ENCODE measurements at regions not wholly inside any gene's neighbourhood (a gene's known extent, or its start where the extent isn't known, plus 50 kb on each side); places are given as distances from the start of the nearest gene placed in this dataset.

GRCh38 chr14:44405011-44405486 is 102.0 kb downstream of the FSCB start:
- TF ChIP-seq GATA2 (IDR thresholded peaks at IDR 0.05; ENCODE audit: insufficient read depth, insufficient read length, low read depth, low read length): no peak
- TF ChIP-seq, protein P1, sequence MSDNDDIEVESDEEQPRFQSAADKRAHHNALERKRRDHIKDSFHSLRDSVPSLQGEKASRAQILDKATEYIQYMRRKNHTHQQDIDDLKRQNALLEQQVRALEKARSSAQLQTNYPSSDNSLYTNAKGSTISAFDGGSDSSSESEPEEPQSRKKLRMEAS (IDR thresholded peaks at IDR 0.05; ENCODE audit: insufficient read depth, insufficient read length): no peak
- TF ChIP-seq MYC (IDR thresholded peaks at IDR 0.05; ENCODE audit: low read depth, low read length): no peak
- no peak for TF ChIP-seq FOS (IDR thresholded peaks at IDR 0.05; ENCODE audit: borderline replicate concordance, insufficient read depth, low read length)
- no peak for TF ChIP-seq JUN (IDR thresholded peaks at IDR 0.05; ENCODE audit: borderline replicate concordance, insufficient read depth, insufficient read length, low read depth)
- no peak for TF ChIP-seq POLR2A (IDR thresholded peaks at IDR 0.05; ENCODE audit: low read depth, low read length)
- no peak for TF ChIP-seq EZH2 (IDR thresholded peaks at IDR 0.05; ENCODE audit: borderline replicate concordance, low read depth, low read length, severe bottlenecking)
- TF ChIP-seq POLR2AphosphoS5 (IDR thresholded peaks at IDR 0.05; ENCODE audit: insufficient read depth, low read depth, low read length): no peak
- TF ChIP-seq, protein P2, sequence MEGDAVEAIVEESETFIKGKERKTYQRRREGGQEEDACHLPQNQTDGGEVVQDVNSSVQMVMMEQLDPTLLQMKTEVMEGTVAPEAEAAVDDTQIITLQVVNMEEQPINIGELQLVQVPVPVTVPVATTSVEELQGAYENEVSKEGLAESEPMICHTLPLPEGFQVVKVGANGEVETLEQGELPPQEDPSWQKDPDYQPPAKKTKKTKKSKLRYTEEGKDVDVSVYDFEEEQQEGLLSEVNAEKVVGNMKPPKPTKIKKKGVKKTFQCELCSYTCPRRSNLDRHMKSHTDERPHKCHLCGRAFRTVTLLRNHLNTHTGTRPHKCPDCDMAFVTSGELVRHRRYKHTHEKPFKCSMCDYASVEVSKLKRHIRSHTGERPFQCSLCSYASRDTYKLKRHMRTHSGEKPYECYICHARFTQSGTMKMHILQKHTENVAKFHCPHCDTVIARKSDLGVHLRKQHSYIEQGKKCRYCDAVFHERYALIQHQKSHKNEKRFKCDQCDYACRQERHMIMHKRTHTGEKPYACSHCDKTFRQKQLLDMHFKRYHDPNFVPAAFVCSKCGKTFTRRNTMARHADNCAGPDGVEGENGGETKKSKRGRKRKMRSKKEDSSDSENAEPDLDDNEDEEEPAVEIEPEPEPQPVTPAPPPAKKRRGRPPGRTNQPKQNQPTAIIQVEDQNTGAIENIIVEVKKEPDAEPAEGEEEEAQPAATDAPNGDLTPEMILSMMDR (IDR thresholded peaks at IDR 0.05; ENCODE audit: extremely low read depth in 1 of 2, insufficient read depth in 1 of 2, low read depth in 1 of 2, low read length in 2 of 2): no peak
- Histone ChIP-seq H3K4me3 (replicated peaks in 1 of 3; ENCODE audit: insufficient read depth in 1 of 3, low read depth in 1 of 3, low read length in 3 of 3) (no peak overlapping the region), H3K9me3 (replicated peaks; ENCODE audit: control insufficient read depth, insufficient read depth, low read length) (peaks cover 2% of the 10 kb centered on the region), H3K4me2 (ENCODE audit: insufficient read depth, low read length) (no peak overlapping the region), H3K9me1 (replicated peaks; ENCODE audit: control insufficient read depth, extremely low read depth, insufficient read depth, low read length) (no peaks in the 10 kb centered on the region), H2AFZ (ENCODE audit: low read depth, low read length) (no peak overlapping the region), H3K27ac (ENCODE audit: insufficient read depth, low read depth, low read length) (no peak overlapping the region), H3K36me3 (ENCODE audit: control insufficient read depth in 2 of 2, extremely low read depth in 1 of 2, insufficient read depth in 2 of 2, low read length in 2 of 2) (no peaks in the 10 kb centered on the region), H3K79me2 (ENCODE audit: control insufficient read depth, insufficient read depth, low read length) (no peaks in the 10 kb centered on the region), H3K27me3 (ENCODE audit: control insufficient read depth in 2 of 2, insufficient read depth in 2 of 2, low read length in 2 of 2) (no peaks in the 10 kb centered on the region), H4K20me1 (replicated peaks; ENCODE audit: control insufficient read depth, extremely low read depth, insufficient read depth, low read length) (no peaks in the 10 kb centered on the region), H3K9ac (replicated peaks; ENCODE audit: extremely low read depth, insufficient read depth, low read length) (no peak overlapping the region), H3K4me1 (ENCODE audit: control insufficient read depth, extremely low read depth, insufficient read depth, low read length) (no peaks in the 10 kb centered on the region)
- dilution Hi-C loops (cut with MboI; ENCODE audit: extremely low pct_ligation_motif_present, low sequenced_read_pairs) (no loop called here), intact Hi-C loops (cut with micrococcal nuclease) (no loop called here)
- CTCF ChIA-PET: no interaction called here
- FAIRE-seq: no peak
- no TSS peak for BruUV-seq (replicated peaks)
- no peak for DNase-seq (ENCODE audit: low read depth, low spot score)
- POLR2A ChIA-PET: no interaction called here

All from endothelial cell of umbilical vein (primary cell).